Stimulated activated CD8-positive, alpha-beta memory T cell treated with anti-CD3 and anti-CD28 coated beads, Interleukin-4, amount 100 ng/mL, for 48 hours (primary cell): ENCODE measurements at regions not wholly inside any gene's neighbourhood (a gene's known extent, or its start where the extent isn't known, plus 50 kb on each side); places are given as distances from the start of the nearest gene placed in this dataset.

ENCODE experiments used
- DNase-seq: peaks from one replicate; pipeline ENCODE4 v3.0.0-alpha.2; 2020

DNA sequence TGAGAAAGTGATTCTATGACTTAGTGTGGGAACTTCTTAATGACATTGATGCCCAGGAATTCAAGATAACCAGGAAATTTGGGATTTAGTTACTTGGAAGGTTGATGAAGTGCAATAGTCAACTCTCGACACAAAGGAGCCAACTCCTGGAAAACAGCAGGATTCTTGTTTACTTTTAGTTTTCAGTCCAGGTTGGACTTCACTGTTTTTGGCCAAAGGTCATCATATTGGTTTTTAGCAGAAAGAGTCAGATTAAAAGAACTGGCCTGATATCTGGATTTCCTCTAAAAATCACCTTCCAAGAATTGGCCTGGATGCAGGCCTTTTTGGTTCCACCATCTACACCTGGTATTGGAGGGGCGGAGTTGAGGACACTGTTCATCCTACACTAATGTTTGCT, 60.1 kb upstream of the SALL1 start:
- no peak for DNase-seq

DNA sequence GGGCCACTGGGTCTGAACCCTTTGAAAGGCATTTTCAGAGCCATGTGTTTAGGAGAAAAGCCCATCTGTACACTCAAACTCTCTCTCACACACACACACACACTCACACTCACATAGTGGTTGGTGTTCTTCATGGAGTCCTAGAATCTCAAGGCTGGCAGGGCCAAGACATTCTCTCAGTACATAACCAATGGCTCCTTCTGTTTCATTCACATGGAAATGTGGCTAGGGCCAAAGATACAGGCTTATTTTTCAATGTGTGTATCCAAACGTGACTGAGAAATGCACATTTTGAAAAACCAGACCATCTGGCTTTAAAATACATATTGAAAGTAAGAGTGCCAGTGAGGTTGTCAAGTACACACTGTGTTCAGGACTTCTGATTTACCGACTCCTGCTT, 59.0 kb upstream of the SALL1 start:
- no peak for DNase-seq

DNA sequence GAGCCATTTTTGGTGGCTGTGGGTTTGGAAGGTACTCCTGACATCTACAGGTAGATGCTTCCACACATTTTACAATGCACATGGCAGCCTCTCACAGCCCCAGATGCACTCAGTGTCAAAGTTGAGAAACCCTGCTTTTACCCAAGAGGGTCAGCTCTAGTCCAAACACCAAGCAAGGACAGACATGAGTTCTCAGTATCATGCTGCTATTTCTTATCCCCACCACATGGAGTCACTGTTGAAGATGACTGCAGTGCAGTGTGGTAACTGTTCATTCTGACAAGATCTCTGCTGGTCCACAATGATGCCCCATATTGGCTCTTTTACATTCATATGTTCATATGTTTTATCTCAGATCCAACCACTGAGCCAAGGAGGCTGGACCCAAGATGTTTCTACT, 50.5 kb upstream of the SALL1 start:
- no peak for DNase-seq
